ENCODE measurements at regions not wholly inside any gene's neighbourhood (a gene's known extent, or its start where the extent isn't known, plus 50 kb on each side); places are given as distances from the start of the nearest gene placed in this dataset.

DNA sequence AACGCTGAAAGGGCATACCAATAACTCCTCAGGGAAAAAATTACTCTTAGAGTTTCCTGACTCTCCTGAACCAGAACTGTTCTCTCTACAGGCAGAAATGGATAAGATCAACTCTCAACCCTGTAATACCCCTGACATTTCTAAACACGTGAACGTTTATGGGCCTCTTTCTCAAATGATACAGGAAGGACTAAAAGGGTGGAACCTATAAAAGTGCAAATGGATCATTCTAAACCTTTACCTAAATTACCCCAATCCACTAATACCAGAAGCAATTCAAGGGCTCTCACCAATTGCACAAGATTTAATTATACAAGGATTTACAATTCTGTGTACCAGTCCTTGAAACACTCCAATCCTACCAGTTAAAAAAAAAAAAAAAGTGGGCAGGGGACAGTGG, 98.0 kb upstream of the FAM174B start:
- H3K56ac ChIP-seq (replicated peaks; ENCODE audit: insufficient read length, low read depth, low read length): no peak overlapping the region
- ChIA-PET CTCF (ENCODE audit: partially characterized antibody) (no interaction called here), POLR2A (ENCODE audit: partially characterized antibody) (interaction anchor here (0.6 kb wide), 1 partner anchor 117 kb away, joined by 3 read pairs; no protein-coding TSS in a partner anchor)
- no peaks in the 10 kb centered on the region for H3K4me1 ChIP-seq (replicated peaks in 1 of 4; ENCODE audit: control insufficient read depth in 3 of 4, insufficient read depth in 4 of 4, low read length in 3 of 4)
- H3K23ac ChIP-seq (ENCODE audit: insufficient read length): no peak overlapping the region
- no peak overlapping the region for H4K5ac ChIP-seq (ENCODE audit: insufficient read length, low read depth, low read length)
- no peak overlapping the region for H3K4me3 ChIP-seq (ENCODE audit: extremely low read depth in 1 of 4, insufficient read depth in 2 of 4, low read depth in 3 of 4, low read length in 4 of 4)
- H2BK20ac ChIP-seq (ENCODE audit: low read length): no peak overlapping the region
- no peaks in the 10 kb centered on the region for H3K36me3 ChIP-seq (ENCODE audit: control insufficient read depth in 2 of 4, insufficient read depth in 4 of 4, low read length in 3 of 4)
- H2BK12ac ChIP-seq (ENCODE audit: low read depth, low read length): no peak overlapping the region
- no peaks in the 10 kb centered on the region for H3K27me3 ChIP-seq (replicated peaks in 1 of 4; ENCODE audit: control insufficient read depth in 3 of 4, extremely low read depth in 1 of 4, insufficient read depth in 3 of 4, low read length in 3 of 4)
- no peak overlapping the region for H2AFZ ChIP-seq (ENCODE audit: low read length)
- no peak for FAIRE-seq
- no peaks in the 10 kb centered on the region for H3K79me1 ChIP-seq (ENCODE audit: low read depth, low read length)
- H2BK5ac ChIP-seq (ENCODE audit: low read depth, low read length): no peak overlapping the region
- no peak overlapping the region for H3K9ac ChIP-seq (replicated peaks in 1 of 4; ENCODE audit: extremely low read depth in 1 of 4, low read depth in 3 of 4, low read length in 3 of 4)
- H4K20me1 ChIP-seq (replicated peaks in 1 of 2; ENCODE audit: control insufficient read depth in 1 of 2, insufficient read depth in 2 of 2, low read length in 2 of 2): no peaks in the 10 kb centered on the region
- no peak overlapping the region for H2BK15ac ChIP-seq (ENCODE audit: low read length)
- H3K18ac ChIP-seq (ENCODE audit: extremely low read depth, low read length): no peak overlapping the region
- H3K27ac ChIP-seq (ENCODE audit: low read depth, low read length): no peak overlapping the region
- WGBS, 2 experiments (ENCODE audit: extremely low coverage in 1 of 2, insufficient coverage in 1 of 2, insufficient read length in 1 of 2, insufficient replicate concordance in 2 of 2, low coverage in 1 of 2, low lambda C conversion rate in 2 of 2, missing lambda C conversion rate in 1 of 2): 87% methylated on average over 3 of the region's 3 CpGs; no CpG with 5 or more reads in 1 of the 2 experiments
- no peaks in the 10 kb centered on the region for H3K9me3 ChIP-seq (ENCODE audit: insufficient read depth in 2 of 2, low read depth in 1 of 2, low read length in 1 of 2)
- H3K79me2 ChIP-seq (ENCODE audit: control insufficient read depth in 1 of 2, insufficient read depth in 2 of 2, low read length in 2 of 2): no peaks in the 10 kb centered on the region
- H3K23me2 ChIP-seq (ENCODE audit: low read depth, low read length): no peaks in the 10 kb centered on the region
- H4K8ac ChIP-seq (ENCODE audit: extremely low read depth, insufficient read depth, low read length): no peak overlapping the region
- H3K4me2 ChIP-seq (ENCODE audit: insufficient read depth in 1 of 2, low read depth in 2 of 2, low read length in 2 of 2): no peak overlapping the region
- TF ChIP-seq KDM4A (IDR thresholded peaks at IDR 0.05; ENCODE audit: low read depth, low read length, severe bottlenecking): no peak
- no peak for TF ChIP-seq CHD1 (IDR thresholded peaks at IDR 0.05; ENCODE audit: low read depth, low read length)
- no peak for TF ChIP-seq GABPA (IDR thresholded peaks at IDR 0.05; ENCODE audit: borderline replicate concordance, insufficient read depth, low read length)
- TF ChIP-seq ATF3 (IDR thresholded peaks at IDR 0.05; ENCODE audit: insufficient read depth, low read depth, low read length): no peak
- no peak for TF ChIP-seq TBP (IDR thresholded peaks at IDR 0.05; ENCODE audit: low read depth, low read length)
- no peak for TF ChIP-seq CEBPB (IDR thresholded peaks at IDR 0.05; ENCODE audit: low read depth, low read length)
- no peak for TF ChIP-seq GTF2F1 (IDR thresholded peaks at IDR 0.05; ENCODE audit: borderline replicate concordance, low read depth, low read length)
- TF ChIP-seq CTBP2 (IDR thresholded peaks at IDR 0.05; ENCODE audit: borderline replicate concordance, insufficient read depth, insufficient read length, low read length): no peak
- no peak for TF ChIP-seq JUND (IDR thresholded peaks at IDR 0.05; ENCODE audit: low read length)
- no peak for TF ChIP-seq SUZ12 (IDR thresholded peaks at IDR 0.05; ENCODE audit: low read length)
- no peak for TF ChIP-seq POLR2A (IDR thresholded peaks at IDR 0.05; ENCODE audit: control extremely low read depth in 1 of 2, low read depth in 2 of 2, low read length in 2 of 2)
- no peak overlapping the region for H3K4ac ChIP-seq (replicated peaks; ENCODE audit: insufficient read length, low read depth, low read length)
- H4K91ac ChIP-seq (replicated peaks; ENCODE audit: insufficient read length, low read length): no peak overlapping the region
- DNase-seq (ENCODE audit: low read depth in 1 of 2, low spot score in 2 of 2): no peak
- no peak overlapping the region for H2AK5ac ChIP-seq (ENCODE audit: low read depth, low read length)
- no peak overlapping the region for H3K14ac ChIP-seq (ENCODE audit: insufficient read length)
- no peak overlapping the region for H2BK120ac ChIP-seq (replicated peaks; ENCODE audit: low read depth, low read length)
